ENCODE measurements at regions not wholly inside any gene's neighbourhood (a gene's known extent, or its start where the extent isn't known, plus 50 kb on each side); places are given as distances from the start of the nearest gene placed in this dataset.

DNA sequence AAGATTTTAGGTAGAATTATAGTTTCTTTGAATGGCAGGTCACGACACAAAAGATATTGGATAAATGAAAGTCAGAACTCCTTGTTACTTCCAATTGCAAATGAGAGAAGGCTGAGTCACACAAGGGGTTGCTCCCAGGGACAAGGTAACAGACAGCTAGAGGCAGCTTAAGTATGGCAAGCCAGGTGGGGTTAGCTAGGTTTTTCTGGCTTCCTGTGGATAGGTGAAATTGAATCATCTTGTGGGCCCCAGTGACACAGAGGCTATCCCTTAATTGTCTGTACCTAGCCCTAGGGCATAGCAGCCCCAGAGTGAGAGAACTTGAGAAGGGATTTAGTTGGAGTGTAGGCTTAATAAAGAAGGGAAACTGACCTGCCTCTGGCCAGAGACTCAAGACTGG is 407.7 kb upstream of the SLC8A1 start:
- no peak overlapping the region for H3K4me3 Mint-ChIP-seq (ENCODE audit: unreplicated experiment)
- TF ChIP-seq, protein P1, sequence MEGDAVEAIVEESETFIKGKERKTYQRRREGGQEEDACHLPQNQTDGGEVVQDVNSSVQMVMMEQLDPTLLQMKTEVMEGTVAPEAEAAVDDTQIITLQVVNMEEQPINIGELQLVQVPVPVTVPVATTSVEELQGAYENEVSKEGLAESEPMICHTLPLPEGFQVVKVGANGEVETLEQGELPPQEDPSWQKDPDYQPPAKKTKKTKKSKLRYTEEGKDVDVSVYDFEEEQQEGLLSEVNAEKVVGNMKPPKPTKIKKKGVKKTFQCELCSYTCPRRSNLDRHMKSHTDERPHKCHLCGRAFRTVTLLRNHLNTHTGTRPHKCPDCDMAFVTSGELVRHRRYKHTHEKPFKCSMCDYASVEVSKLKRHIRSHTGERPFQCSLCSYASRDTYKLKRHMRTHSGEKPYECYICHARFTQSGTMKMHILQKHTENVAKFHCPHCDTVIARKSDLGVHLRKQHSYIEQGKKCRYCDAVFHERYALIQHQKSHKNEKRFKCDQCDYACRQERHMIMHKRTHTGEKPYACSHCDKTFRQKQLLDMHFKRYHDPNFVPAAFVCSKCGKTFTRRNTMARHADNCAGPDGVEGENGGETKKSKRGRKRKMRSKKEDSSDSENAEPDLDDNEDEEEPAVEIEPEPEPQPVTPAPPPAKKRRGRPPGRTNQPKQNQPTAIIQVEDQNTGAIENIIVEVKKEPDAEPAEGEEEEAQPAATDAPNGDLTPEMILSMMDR (IDR thresholded peaks at IDR 0.05; ENCODE audit: insufficient read depth, low read depth, low read length): no peak
- TF ChIP-seq EZH2 (IDR thresholded peaks at IDR 0.05; ENCODE audit: insufficient read depth, low read length): no peak
- peaks cover 6% of the 10 kb centered on the region for H3K9me3 Mint-ChIP-seq (ENCODE audit: unreplicated experiment)
- no peaks in the 10 kb centered on the region for H3K27me3 ChIP-seq (ENCODE audit: insufficient read depth, low read length)
- H3K36me3 Mint-ChIP-seq (ENCODE audit: low read depth, unreplicated experiment): no peaks in the 10 kb centered on the region
- no peak for DNase-seq (ENCODE audit: low read depth)
- H3K9me3 ChIP-seq (ENCODE audit: insufficient read depth, low read depth, low read length): no peaks in the 10 kb centered on the region
- no peak overlapping the region for H3K27ac ChIP-seq (ENCODE audit: low read depth, low read length)
- FAIRE-seq: no peak
- H3K4me1 ChIP-seq (ENCODE audit: insufficient read depth, low read length): no peaks in the 10 kb centered on the region
- H3K36me3 ChIP-seq (ENCODE audit: insufficient read depth, low read length): no peaks in the 10 kb centered on the region
- H3K27me3 Mint-ChIP-seq (ENCODE audit: low read depth, unreplicated experiment): no peaks in the 10 kb centered on the region
- no peak overlapping the region for H3K27ac Mint-ChIP-seq (ENCODE audit: unreplicated experiment)
- no peak overlapping the region for H3K4me3 ChIP-seq (ENCODE audit: insufficient read depth, low read depth, low read length)
- no peaks in the 10 kb centered on the region for H4K20me1 ChIP-seq (ENCODE audit: insufficient read depth, low read length)
- no peak overlapping the region for H3K9ac ChIP-seq (ENCODE audit: low read length)
- no peak overlapping the region for H2AFZ ChIP-seq (ENCODE audit: low read depth, low read length)
- H3K4me2 ChIP-seq (ENCODE audit: low read length): no peak overlapping the region
- no peaks in the 10 kb centered on the region for H3K4me1 Mint-ChIP-seq (ENCODE audit: low read depth, unreplicated experiment)
- no peaks in the 10 kb centered on the region for H3K79me2 ChIP-seq (ENCODE audit: insufficient read depth, low read length)

- no peak overlapping the region for H3K4me3 Mint-ChIP-seq (ENCODE audit: unreplicated experiment)
- no peak overlapping the region for H2AFZ ChIP-seq (ENCODE audit: low read depth, low read length)
- no peak for TF ChIP-seq EZH2 (IDR thresholded peaks at IDR 0.05; ENCODE audit: insufficient read depth, low read length)
- TF ChIP-seq, protein P1 (IDR thresholded peaks at IDR 0.05; ENCODE audit: insufficient read depth, low read depth, low read length): no peak
- H3K27ac Mint-ChIP-seq (ENCODE audit: unreplicated experiment): no peak overlapping the region
- H3K4me1 ChIP-seq (ENCODE audit: insufficient read depth, low read length): no peaks in the 10 kb centered on the region
- H3K36me3 Mint-ChIP-seq (ENCODE audit: low read depth, unreplicated experiment): no peaks in the 10 kb centered on the region
- no peak overlapping the region for H3K4me3 ChIP-seq (ENCODE audit: insufficient read depth, low read depth, low read length)
- DNase-seq (ENCODE audit: low read depth): no peak
- H4K20me1 ChIP-seq (ENCODE audit: insufficient read depth, low read length): no peaks in the 10 kb centered on the region
- no peak overlapping the region for H3K27ac ChIP-seq (ENCODE audit: low read depth, low read length)
- H3K79me2 ChIP-seq (ENCODE audit: insufficient read depth, low read length): no peaks in the 10 kb centered on the region
- H3K27me3 Mint-ChIP-seq (ENCODE audit: low read depth, unreplicated experiment): no peaks in the 10 kb centered on the region
- no peaks in the 10 kb centered on the region for H3K9me3 ChIP-seq (ENCODE audit: insufficient read depth, low read depth, low read length)
- H3K4me2 ChIP-seq (ENCODE audit: low read length): no peak overlapping the region
- FAIRE-seq: no peak
- no peak overlapping the region for H3K9ac ChIP-seq (ENCODE audit: low read length)
- no peaks in the 10 kb centered on the region for H3K27me3 ChIP-seq (ENCODE audit: insufficient read depth, low read length)
- no peaks in the 10 kb centered on the region for H3K36me3 ChIP-seq (ENCODE audit: insufficient read depth, low read length)
- no peaks in the 10 kb centered on the region for H3K9me3 Mint-ChIP-seq (ENCODE audit: unreplicated experiment)
- no peaks in the 10 kb centered on the region for H3K4me1 Mint-ChIP-seq (ENCODE audit: low read depth, unreplicated experiment)
These were observed 415.9 kb upstream of the SLC8A1 start for GRCh38 chr2:40867829-40868228.

DNA sequence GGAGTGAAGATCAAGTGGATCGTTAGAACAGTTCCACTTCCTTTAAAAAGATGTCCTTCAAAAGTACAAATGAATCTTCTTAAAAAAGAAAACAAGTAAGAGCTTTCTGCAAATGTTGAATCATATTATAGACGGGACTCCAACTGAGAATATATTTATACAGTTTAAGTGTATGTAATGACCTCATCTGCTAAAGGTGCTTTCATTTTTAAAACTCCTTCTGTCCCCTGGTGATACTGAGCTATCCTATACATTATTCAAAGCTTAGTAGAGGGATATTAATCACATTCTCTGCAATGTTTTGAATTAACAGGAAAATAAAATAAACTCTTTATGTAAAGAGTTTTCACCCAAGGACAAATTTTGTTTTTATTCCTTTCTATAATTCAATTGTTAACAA is 420.7 kb upstream of the SLC8A1 start:
- H3K4me3 ChIP-seq (ENCODE audit: insufficient read depth, low read depth, low read length): no peak overlapping the region
- Mint-ChIP-seq H3K27me3 (ENCODE audit: low read depth, unreplicated experiment) (no peaks in the 10 kb centered on the region), H3K4me3 (ENCODE audit: unreplicated experiment) (no peak overlapping the region), H3K27ac (ENCODE audit: unreplicated experiment) (no peak overlapping the region), H3K36me3 (ENCODE audit: low read depth, unreplicated experiment) (no peaks in the 10 kb centered on the region), H3K9me3 (ENCODE audit: unreplicated experiment) (no peaks in the 10 kb centered on the region), H3K4me1 (ENCODE audit: low read depth, unreplicated experiment) (no peaks in the 10 kb centered on the region)
- H3K9ac ChIP-seq (ENCODE audit: low read length): peak overlapping the region; percentile 1
- TF ChIP-seq, protein P1 (IDR thresholded peaks at IDR 0.05; ENCODE audit: insufficient read depth, low read depth, low read length): no peak
- no peak for TF ChIP-seq EZH2 (IDR thresholded peaks at IDR 0.05; ENCODE audit: insufficient read depth, low read length)
- H3K4me1 ChIP-seq (ENCODE audit: insufficient read depth, low read length): no peaks in the 10 kb centered on the region
- H2AFZ ChIP-seq (ENCODE audit: low read depth, low read length): peak overlapping the region; percentile 20
- peak overlapping the region; percentile 51 for H3K4me2 ChIP-seq (ENCODE audit: low read length)
- no peaks in the 10 kb centered on the region for H3K27me3 ChIP-seq (ENCODE audit: insufficient read depth, low read length)
- H3K9me3 ChIP-seq (ENCODE audit: insufficient read depth, low read depth, low read length): no peaks in the 10 kb centered on the region
- H3K27ac ChIP-seq (ENCODE audit: low read depth, low read length): no peak overlapping the region
- DNase-seq (ENCODE audit: low read depth) (no peak), FAIRE-seq (no peak)
- H4K20me1 ChIP-seq (ENCODE audit: insufficient read depth, low read length): no peaks in the 10 kb centered on the region
- no peaks in the 10 kb centered on the region for H3K79me2 ChIP-seq (ENCODE audit: insufficient read depth, low read length)
- no peaks in the 10 kb centered on the region for H3K36me3 ChIP-seq (ENCODE audit: insufficient read depth, low read length)

Measured in astrocyte (in vitro differentiated cells and primary cell).